H9 (cell line): ENCODE measurements at regions not wholly inside any gene's neighbourhood (a gene's known extent, or its start where the extent isn't known, plus 50 kb on each side); places are given as distances from the start of the nearest gene placed in this dataset.

Experiments
- DNase-seq: peaks from one replicate; pipeline ENCODE4 v3.0.0-alpha.2; 2017
- H2AFZ ChIP-seq: one replicate; pipeline ENCODE4 v1.6.1; 2013; ENCODE audit warnings: mild to moderate bottlenecking, low read length, control low read depth, moderate library complexity
- H2AK5ac ChIP-seq: 2 replicates; pipeline ENCODE4 v1.6.1; 2013; ENCODE audit warnings: low read length, control low read depth, mixed read lengths; ENCODE audit not compliant: insufficient read length
- H2BK120ac ChIP-seq: one replicate; pipeline ENCODE4 v1.6.1; 2013; ENCODE audit warnings: low read depth, mild to moderate bottlenecking, low read length, control low read depth, inconsistent platforms; ENCODE audit not compliant: poor library complexity, severe bottlenecking
- H2BK12ac ChIP-seq: 2 replicates; pipeline ENCODE4 v1.6.1; 2013; ENCODE audit warnings: low read length, control low read depth, mixed read lengths, low read depth; ENCODE audit not compliant: insufficient read length
- H2BK15ac ChIP-seq: 2 replicates; pipeline ENCODE4 v1.6.1; 2013; ENCODE audit warnings: low read depth, low read length, control low read depth
- H2BK20ac ChIP-seq: one replicate; pipeline ENCODE4 v1.6.1; 2013; ENCODE audit warnings: low read depth, mild to moderate bottlenecking, low read length, control low read depth, inconsistent platforms; ENCODE audit not compliant: poor library complexity, severe bottlenecking
- H2BK5ac ChIP-seq: 2 replicates; pipeline ENCODE4 v1.6.1; 2013; ENCODE audit warnings: low read length, control low read depth, mixed read lengths; ENCODE audit not compliant: insufficient read length
- H3K14ac ChIP-seq: 2 replicates; pipeline ENCODE4 v1.6.1; 2013; ENCODE audit warnings: low read length, control low read depth; ENCODE audit not compliant: insufficient read depth
- H3K18ac ChIP-seq: 2 replicates; pipeline ENCODE4 v1.6.1; 2013; ENCODE audit warnings: low read depth, mild to moderate bottlenecking, mixed read lengths, low read length, control low read depth; ENCODE audit not compliant: insufficient read length
- H3K23ac ChIP-seq: 2 replicates; pipeline ENCODE4 v1.6.1; 2013; ENCODE audit warnings: low read length, control low read depth, mixed read lengths, low read depth; ENCODE audit not compliant: insufficient read length
- H3K23me2 ChIP-seq: 2 replicates; pipeline ENCODE4 v1.6.1; 2013; ENCODE audit warnings: low read depth, mild to moderate bottlenecking, mixed read lengths, low read length, control low read depth; ENCODE audit not compliant: insufficient read length, poor library complexity, severe bottlenecking
- H3K27ac ChIP-seq: 2 replicates; pipeline ENCODE4 v1.5.1; 2013; ENCODE audit warnings: low read length, control low read depth, mixed read lengths, low read depth; ENCODE audit not compliant: insufficient read length
- H3K27me3 ChIP-seq: 2 replicates; pipeline ENCODE4 v1.6.1; 2013; ENCODE audit warnings: low read length, control low read depth, inconsistent platforms; ENCODE audit not compliant: insufficient read depth
- H3K4ac ChIP-seq: 2 replicates; pipeline ENCODE4 v1.6.1; 2013; ENCODE audit warnings: low read depth, mild to moderate bottlenecking, control low read depth, inconsistent platforms, low read length, moderate library complexity
- H3K4me1 ChIP-seq: 2 replicates; pipeline ENCODE4 v1.6.1; 2013; ENCODE audit warnings: low read length, control low read depth, inconsistent platforms; ENCODE audit not compliant: insufficient read depth
- H3K4me2 ChIP-seq: 2 replicates; pipeline ENCODE4 v1.6.1; 2013; ENCODE audit warnings: low read length, control low read depth, mixed read lengths; ENCODE audit not compliant: insufficient read length, insufficient read depth
- H3K56ac ChIP-seq: 2 replicates; pipeline ENCODE4 v1.6.1; 2013; ENCODE audit warnings: low read depth, mild to moderate bottlenecking, mixed read lengths, low read length, control low read depth; ENCODE audit not compliant: insufficient read length
- H3K79me1 ChIP-seq: 2 replicates; pipeline ENCODE4 v1.6.1; 2013; ENCODE audit warnings: low read depth, mild to moderate bottlenecking, moderate library complexity, low read length, control low read depth, inconsistent platforms; ENCODE audit not compliant: insufficient read depth, poor library complexity, severe bottlenecking
- H3K79me2 ChIP-seq: 2 replicates; pipeline ENCODE4 v1.6.1; 2013; ENCODE audit warnings: low read length, control low read depth, inconsistent platforms; ENCODE audit not compliant: insufficient read depth
- H3K9ac ChIP-seq: 2 replicates; pipeline ENCODE4 v1.6.1; 2013; ENCODE audit warnings: low read length, control low read depth, mixed read lengths; ENCODE audit not compliant: insufficient read length; ENCODE audit errors: extremely low read depth
- H3K9me3 ChIP-seq: one replicate; pipeline ENCODE4 v1.6.1; 2013; ENCODE audit warnings: low read depth, low read length, inconsistent platforms; ENCODE audit not compliant: control insufficient read depth
- H3T11ph ChIP-seq: one replicate; pipeline ENCODE4 v1.6.1; 2013; ENCODE audit warnings: mild to moderate bottlenecking, low read length, control low read depth, inconsistent platforms
- H4K20me1 ChIP-seq: one replicate; pipeline ENCODE4 v1.6.1; 2013; ENCODE audit not compliant: control insufficient read depth, insufficient read length, insufficient read depth
- H4K5ac ChIP-seq: 2 replicates; pipeline ENCODE4 v1.6.1; 2013; ENCODE audit warnings: low read depth, mild to moderate bottlenecking, mixed read lengths, low read length, control low read depth; ENCODE audit not compliant: insufficient read length
- H4K8ac ChIP-seq: replicated peaks from 2 replicates; pipeline ENCODE4 v1.6.1; 2013; ENCODE audit warnings: low read length, control low read depth, mixed read lengths, low read depth; ENCODE audit not compliant: insufficient read length
- H4K91ac ChIP-seq: 2 replicates; pipeline ENCODE4 v1.6.1; 2013; ENCODE audit warnings: low read depth, mild to moderate bottlenecking, moderate library complexity, mixed read lengths, low read length, control low read depth; ENCODE audit not compliant: insufficient read length
- H3K27ac Mint-ChIP-seq, 3 experiments: 2 replicates in 2 of 3; 3 replicates in 1 of 3; pipeline ENCODE4 v1.8.0; 2020 to 2021; ENCODE audit warnings: mixed read lengths in 3 of 3, mild to moderate bottlenecking in 1 of 3, moderate library complexity in 1 of 3
- H3K27me3 Mint-ChIP-seq: 2 replicates; pipeline ENCODE4 v1.8.0; 2021; ENCODE audit warnings: low read depth, mild to moderate bottlenecking, moderate library complexity, mixed read lengths
- H3K36me3 Mint-ChIP-seq, 3 experiments: 2 replicates in 2 of 3; 3 replicates in 1 of 3; pipeline ENCODE4 v1.8.0; 2020 to 2021; ENCODE audit warnings: low read depth in 3 of 3, mixed read lengths in 3 of 3; ENCODE audit not compliant: insufficient read depth in 1 of 3
- H3K4me1 Mint-ChIP-seq, 2 experiments: 2 replicates each; pipeline ENCODE4 v1.8.0; 2020; ENCODE audit warnings: mixed read lengths in 2 of 2
- H3K4me3 Mint-ChIP-seq, 2 experiments: 2 replicates in 1 of 2; 3 replicates in 1 of 2; pipeline ENCODE4 v1.8.0; 2020 to 2021; ENCODE audit warnings: mild to moderate bottlenecking in 2 of 2, mixed read lengths in 2 of 2, moderate library complexity in 1 of 2
- H3K9me3 Mint-ChIP-seq, 2 experiments: 2 replicates in 1 of 2; 3 replicates in 1 of 2; pipeline ENCODE4 v1.8.0; 2020; ENCODE audit warnings: mild to moderate bottlenecking in 2 of 2, mixed read lengths in 2 of 2, moderate library complexity in 1 of 2
- WGBS: extraction: QIAGEN DNeasy Blood & Tissue Kit; methylation state at CpG from one replicate; pipeline ENCODE4 v1.1.7; 2013; ENCODE audit warnings: missing lambda C conversion rate, low lambda C conversion rate, mixed read lengths; ENCODE audit not compliant: insufficient read length; ENCODE audit errors: extremely low coverage; 5-methylcytosine and 5-hydroxymethylcytosine counted together
- TF ChIP-seq, protein P1 (sequence below): fragments of 200-600 bp; sonication (generic); conservative IDR thresholded peaks from 3 replicates; pipeline ENCODE4 v1.8.0; 2021; ENCODE audit warnings: antibody characterized with exemption, mild to moderate bottlenecking

- H4K20me1 ChIP-seq, result no peaks in the 10 kb centered on the region
- H2BK120ac ChIP-seq, result no peak overlapping the region
- no peak overlapping the region for H4K8ac ChIP-seq
- Mint-ChIP-seq H3K4me1 (no peaks in the 10 kb centered on the region), H3K27me3 (peaks cover 3% of the 10 kb centered on the region; the same call in 1 of the 2 replicates), H3K9me3 (no peaks in the 10 kb centered on the region), H3K27ac (no peak overlapping the region), H3K36me3 (no peaks in the 10 kb centered on the region), H3K4me3 (no peak overlapping the region)
- H3K23me2 ChIP-seq, result no peaks in the 10 kb centered on the region
- no peaks in the 10 kb centered on the region for H3K79me2 ChIP-seq
- H2AFZ ChIP-seq, result no peak overlapping the region
- no peak overlapping the region for H3K56ac ChIP-seq
- H3K4ac ChIP-seq, result no peak overlapping the region
- H3K9ac ChIP-seq, result no peak overlapping the region
- no CpG with 5 or more reads among the region's 4 CpGs for WGBS
- no peak overlapping the region for H4K5ac ChIP-seq
- DNase-seq, result no peak
- H3K23ac ChIP-seq, result no peak overlapping the region
- no peak overlapping the region for H2BK12ac ChIP-seq
- H2BK15ac ChIP-seq, result no peak overlapping the region
- H3K4me1 ChIP-seq, result no peaks in the 10 kb centered on the region
- no peak overlapping the region for H3T11ph ChIP-seq
- TF ChIP-seq, protein P1, sequence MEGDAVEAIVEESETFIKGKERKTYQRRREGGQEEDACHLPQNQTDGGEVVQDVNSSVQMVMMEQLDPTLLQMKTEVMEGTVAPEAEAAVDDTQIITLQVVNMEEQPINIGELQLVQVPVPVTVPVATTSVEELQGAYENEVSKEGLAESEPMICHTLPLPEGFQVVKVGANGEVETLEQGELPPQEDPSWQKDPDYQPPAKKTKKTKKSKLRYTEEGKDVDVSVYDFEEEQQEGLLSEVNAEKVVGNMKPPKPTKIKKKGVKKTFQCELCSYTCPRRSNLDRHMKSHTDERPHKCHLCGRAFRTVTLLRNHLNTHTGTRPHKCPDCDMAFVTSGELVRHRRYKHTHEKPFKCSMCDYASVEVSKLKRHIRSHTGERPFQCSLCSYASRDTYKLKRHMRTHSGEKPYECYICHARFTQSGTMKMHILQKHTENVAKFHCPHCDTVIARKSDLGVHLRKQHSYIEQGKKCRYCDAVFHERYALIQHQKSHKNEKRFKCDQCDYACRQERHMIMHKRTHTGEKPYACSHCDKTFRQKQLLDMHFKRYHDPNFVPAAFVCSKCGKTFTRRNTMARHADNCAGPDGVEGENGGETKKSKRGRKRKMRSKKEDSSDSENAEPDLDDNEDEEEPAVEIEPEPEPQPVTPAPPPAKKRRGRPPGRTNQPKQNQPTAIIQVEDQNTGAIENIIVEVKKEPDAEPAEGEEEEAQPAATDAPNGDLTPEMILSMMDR, result no peak
- H3K9me3 ChIP-seq, result no peaks in the 10 kb centered on the region
- no peak overlapping the region for H3K4me2 ChIP-seq
- H2AK5ac ChIP-seq, result no peak overlapping the region
- H3K18ac ChIP-seq, result no peak overlapping the region
- no peak overlapping the region for H3K14ac ChIP-seq
- H3K79me1 ChIP-seq, result no peaks in the 10 kb centered on the region
- no peaks in the 10 kb centered on the region for H3K27me3 ChIP-seq
- no peak overlapping the region for H2BK20ac ChIP-seq
- no peak overlapping the region for H2BK5ac ChIP-seq
- H4K91ac ChIP-seq, result no peak overlapping the region
- H3K27ac ChIP-seq, result no peak overlapping the region
Observed at GRCh38 chr11:101264306-101264705, 134.7 kb upstream of the PGR start.
